ENCODE measurements at regions not wholly inside any gene's neighbourhood (a gene's known extent, or its start where the extent isn't known, plus 50 kb on each side); places are given as distances from the start of the nearest gene placed in this dataset.

- H3K9me3 ChIP-seq: no peaks in the 10 kb centered on the region
- TF ChIP-seq CTCF (IDR thresholded peaks at IDR 0.05): no peak
- peaks cover 0 to 10% of the 10 kb centered on the region in 2 donors for H3K4me1 ChIP-seq (ENCODE audit: control insufficient read depth in 1 of 2, low read depth in 2 of 2)
- H3K36me3 ChIP-seq: no peaks in the 10 kb centered on the region
- DNase-seq (ENCODE audit: low spot score) (no peak), ATAC-seq (ENCODE audit: insufficient number of reproducible peaks, low FRiP score, low read depth) (no peak)
- H3K4me3 ChIP-seq: no peak overlapping the region
- H3K27me3 ChIP-seq (replicated peaks; ENCODE audit: insufficient read depth): no peaks in the 10 kb centered on the region
- no peak overlapping the region for H3K27ac ChIP-seq
Measured at GRCh38 chr7:131190581-131190980, 137.1 kb upstream of the MKLN1 start.

- no peaks in the 10 kb centered on the region for H3K9me3 ChIP-seq
- DNase-seq (ENCODE audit: low spot score) (no peak), ATAC-seq (ENCODE audit: insufficient number of reproducible peaks, low FRiP score, low read depth) (no peak)
- no peaks in the 10 kb centered on the region for H3K27me3 ChIP-seq (replicated peaks; ENCODE audit: insufficient read depth)
- no peak overlapping the region for H3K27ac ChIP-seq
- no peak overlapping the region for H3K4me3 ChIP-seq
- H3K4me1 ChIP-seq (ENCODE audit: control insufficient read depth in 1 of 2, low read depth in 2 of 2): peaks cover 0 to 10% of the 10 kb centered on the region in 2 donors
- no peaks in the 10 kb centered on the region for H3K36me3 ChIP-seq
- TF ChIP-seq CTCF (IDR thresholded peaks at IDR 0.05): no peak
Measured at GRCh38 chr7:131194070-131194865, 133.4 kb upstream of the MKLN1 start.

- Histone ChIP-seq H3K4me3 (no peak overlapping the region), H3K27me3 (replicated peaks; ENCODE audit: insufficient read depth) (no peaks in the 10 kb centered on the region), H3K36me3 (no peaks in the 10 kb centered on the region), H3K27ac (no peak overlapping the region), H3K4me1 (ENCODE audit: control insufficient read depth in 1 of 2, low read depth in 2 of 2) (no peaks in the 10 kb centered on the region), H3K9me3 (no peaks in the 10 kb centered on the region)
- DNase-seq (ENCODE audit: low spot score): no peak
- no peak for TF ChIP-seq CTCF (IDR thresholded peaks at IDR 0.05)
- no peak for ATAC-seq (ENCODE audit: insufficient number of reproducible peaks, low FRiP score, low read depth)
Measured at GRCh38 chr7:131196803-131197202, 130.9 kb upstream of the MKLN1 start.

DNA sequence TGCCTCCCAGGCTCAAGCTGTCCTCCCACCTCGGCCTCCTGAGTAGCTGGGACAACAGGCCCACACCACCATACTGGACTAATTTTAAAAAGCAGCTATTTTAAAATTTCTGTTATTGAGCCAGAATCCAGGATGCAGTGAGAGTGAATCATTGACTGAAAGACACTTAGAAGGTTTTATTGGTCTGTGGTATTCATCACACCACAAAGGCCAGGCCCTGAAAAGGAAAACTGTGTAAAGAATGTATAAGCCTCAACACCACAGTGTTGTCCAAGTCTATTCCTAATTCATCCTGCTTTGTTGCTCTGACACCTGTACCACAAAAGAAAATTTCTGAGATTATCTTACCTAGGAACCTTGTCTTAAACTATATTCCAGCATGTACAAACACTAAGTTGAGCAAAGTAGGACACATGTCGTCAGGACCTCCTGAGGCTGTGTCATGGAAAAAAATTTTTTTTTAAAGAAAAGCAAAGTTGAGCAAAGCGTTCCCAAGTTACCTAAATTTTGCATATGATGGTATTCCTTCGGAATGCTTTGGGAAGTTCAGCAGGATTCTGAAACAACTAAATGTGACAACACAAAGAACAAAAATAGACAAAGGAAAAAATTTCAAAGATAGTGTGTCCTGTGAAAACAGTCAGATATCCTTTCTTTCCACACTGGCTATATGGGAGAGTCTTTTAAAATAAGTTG is 129.6 kb upstream of the MKLN1 start:
- DNase-seq (ENCODE audit: low spot score) (no peak), ATAC-seq (ENCODE audit: insufficient number of reproducible peaks, low FRiP score, low read depth) (no peak)
- no peak for TF ChIP-seq CTCF (IDR thresholded peaks at IDR 0.05)

DNA sequence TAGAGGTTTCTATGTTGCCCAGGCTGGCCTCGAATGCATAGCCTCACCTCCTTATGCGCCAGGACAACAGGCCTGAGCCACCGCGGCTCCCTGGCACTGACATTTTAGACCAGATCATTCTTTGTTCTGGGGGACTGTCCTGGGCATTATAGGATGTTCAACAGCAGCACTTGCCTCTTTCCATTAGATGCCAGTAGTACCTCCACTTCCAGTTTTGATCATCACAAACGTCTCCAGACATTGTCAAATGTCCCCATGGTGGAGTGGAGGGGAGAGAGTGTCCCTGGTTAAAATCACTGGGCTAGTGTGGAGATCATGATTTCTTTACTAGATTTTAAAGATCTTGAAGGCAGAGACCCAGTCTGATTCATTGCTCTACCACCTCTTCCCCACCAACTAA is 125.2 kb upstream of the MKLN1 start:
- Histone ChIP-seq H3K27ac (no peak overlapping the region), H3K4me3 (no peak overlapping the region)
- no peak for DNase-seq (ENCODE audit: low spot score)

More for the DNA sequence above, 129.6 kb upstream of the MKLN1 start:
- no peak overlapping the region for H3K27ac ChIP-seq
- H3K36me3 ChIP-seq: no peaks in the 10 kb centered on the region
- H3K4me3 ChIP-seq: no peak overlapping the region
- no peaks in the 10 kb centered on the region for H3K4me1 ChIP-seq (ENCODE audit: control insufficient read depth in 1 of 2, low read depth in 2 of 2)
- H3K27me3 ChIP-seq (replicated peaks; ENCODE audit: insufficient read depth): no peaks in the 10 kb centered on the region
- H3K9me3 ChIP-seq: no peaks in the 10 kb centered on the region

More for the DNA sequence above, 125.2 kb upstream of the MKLN1 start:
- Histone ChIP-seq H3K36me3 (no peaks in the 10 kb centered on the region), H3K9me3 (no peaks in the 10 kb centered on the region), H3K27me3 (replicated peaks; ENCODE audit: insufficient read depth) (no peaks in the 10 kb centered on the region), H3K4me1 (ENCODE audit: control insufficient read depth in 1 of 2, low read depth in 2 of 2) (peaks cover 0 to 8% of the 10 kb centered on the region in 2 donors)
- ATAC-seq (ENCODE audit: insufficient number of reproducible peaks, low FRiP score, low read depth): no peak
- TF ChIP-seq CTCF (IDR thresholded peaks at IDR 0.05): no peak

All from thoracic aorta (tissue), 2 donors.